ENCODE measurements at regions not wholly inside any gene's neighbourhood (a gene's known extent, or its start where the extent isn't known, plus 50 kb on each side); places are given as distances from the start of the nearest gene placed in this dataset.

GRCh38 chr5:103800741-103801495 lies 238.3 kb upstream of the NUDT12 start:
- Histone ChIP-seq H2AFZ (ENCODE audit: insufficient read depth, low read depth, low read length, poor library complexity, severe bottlenecking) (no peak overlapping the region), H3K9me3 (ENCODE audit: control extremely low read depth in 1 of 3, control insufficient read depth in 2 of 3, insufficient read depth in 1 of 3, low read length in 2 of 3) (peaks cover 0 to 6% (median 0%) of the 10 kb centered on the region in 3 donors), H3K4me3 (ENCODE audit: control extremely low read depth in 1 of 5, extremely low read depth in 1 of 5, insufficient read depth in 1 of 5, low read depth in 2 of 5, low read length in 4 of 5) (no peak overlapping the region), H4K20me1 (ENCODE audit: control insufficient read depth, insufficient read depth, low read length, poor library complexity, severe bottlenecking) (no peaks in the 10 kb centered on the region), H3K9ac (ENCODE audit: low read length) (no peak overlapping the region), H3K79me2 (ENCODE audit: control insufficient read depth, insufficient read depth, low read length) (no peaks in the 10 kb centered on the region), H3K27ac (ENCODE audit: low read length in 2 of 2) (no peak overlapping the region), H3K4me2 (replicated peaks; ENCODE audit: low read depth, low read length, poor library complexity, severe bottlenecking) (no peak overlapping the region), H3K36me3 (replicated peaks in 1 of 2; ENCODE audit: control extremely low read depth in 1 of 2, control insufficient read depth in 1 of 2, extremely low read depth in 1 of 2, insufficient read depth in 2 of 2, low read length in 1 of 2) (no peaks in the 10 kb centered on the region), H3K27me3 (replicated peaks in 1 of 4; ENCODE audit: control extremely low read depth in 1 of 4, control insufficient read depth in 3 of 4, insufficient read depth in 4 of 4, low read length in 3 of 4) (no peaks in the 10 kb centered on the region), H3K4me1 (ENCODE audit: control insufficient read depth in 2 of 2, insufficient read depth in 2 of 2, low read length in 2 of 2) (no peaks in the 10 kb centered on the region)
- 80% methylated on average over 1 of the region's 2 CpGs for WGBS (ENCODE audit: insufficient coverage)
- H3K27me3 Mint-ChIP-seq, result no peaks in the 10 kb centered on the region
- no peak overlapping the region for H3K4me3 Mint-ChIP-seq
- H3K9me3 Mint-ChIP-seq (ENCODE audit: insufficient read depth), result peaks cover 3% of the 10 kb centered on the region
- no peak for DNase-seq
- intact Hi-C loops (cut with micrococcal nuclease), result no loop called here
- TF ChIP-seq EZH2 (IDR thresholded peaks at IDR 0.05; ENCODE audit: borderline replicate concordance, insufficient read depth, low read depth, low read length, poor library complexity, severe bottlenecking), result no peak
- TF ChIP-seq CTCF (IDR thresholded peaks at IDR 0.05), result no peak
- H3K27ac Mint-ChIP-seq, result no peak overlapping the region
- CTCF ChIA-PET, result no interaction called here
- no peak for ATAC-seq (ENCODE audit: low read depth)
- POLR2A ChIA-PET, result no interaction called here
- H3K4me1 Mint-ChIP-seq, result no peaks in the 10 kb centered on the region

- Mint-ChIP-seq H3K4me3 (no peak overlapping the region), H3K27ac (no peak overlapping the region), H3K9me3 (ENCODE audit: insufficient read depth) (peaks cover 14% of the 10 kb centered on the region), H3K27me3 (no peaks in the 10 kb centered on the region), H3K4me1 (no peaks in the 10 kb centered on the region)
- H3K9ac ChIP-seq (ENCODE audit: low read length), result no peak overlapping the region
- DNase-seq (no peak), ATAC-seq (ENCODE audit: low read depth) (no peak)
- no peak overlapping the region for H2AFZ ChIP-seq (ENCODE audit: insufficient read depth, low read depth, low read length, poor library complexity, severe bottlenecking)
- TF ChIP-seq EZH2 (IDR thresholded peaks at IDR 0.05; ENCODE audit: borderline replicate concordance, insufficient read depth, low read depth, low read length, poor library complexity, severe bottlenecking) (no peak), CTCF (IDR thresholded peaks at IDR 0.05) (no peak)
- no peaks in the 10 kb centered on the region for H4K20me1 ChIP-seq (ENCODE audit: control insufficient read depth, insufficient read depth, low read length, poor library complexity, severe bottlenecking)
- POLR2A ChIA-PET, result no interaction called here
- H3K4me3 ChIP-seq (ENCODE audit: control extremely low read depth in 1 of 5, extremely low read depth in 1 of 5, insufficient read depth in 1 of 5, low read depth in 2 of 5, low read length in 4 of 5), result no peak overlapping the region
- CTCF ChIA-PET, result no interaction called here
- H3K4me1 ChIP-seq (ENCODE audit: control insufficient read depth in 2 of 2, insufficient read depth in 2 of 2, low read length in 2 of 2), result no peaks in the 10 kb centered on the region
- no peak overlapping the region for H3K4me2 ChIP-seq (replicated peaks; ENCODE audit: low read depth, low read length, poor library complexity, severe bottlenecking)
- intact Hi-C loops (cut with micrococcal nuclease), result no loop called here
- H3K27ac ChIP-seq (ENCODE audit: low read length in 2 of 2), result no peak overlapping the region
- peaks cover 0 to 31% (median 13%) of the 10 kb centered on the region in 3 donors for H3K9me3 ChIP-seq (ENCODE audit: control extremely low read depth in 1 of 3, control insufficient read depth in 2 of 3, insufficient read depth in 1 of 3, low read length in 2 of 3)
- H3K36me3 ChIP-seq (replicated peaks in 1 of 2; ENCODE audit: control extremely low read depth in 1 of 2, control insufficient read depth in 1 of 2, extremely low read depth in 1 of 2, insufficient read depth in 2 of 2, low read length in 1 of 2), result no peaks in the 10 kb centered on the region
- H3K79me2 ChIP-seq (ENCODE audit: control insufficient read depth, insufficient read depth, low read length), result no peaks in the 10 kb centered on the region
- H3K27me3 ChIP-seq (replicated peaks in 1 of 4; ENCODE audit: control extremely low read depth in 1 of 4, control insufficient read depth in 3 of 4, insufficient read depth in 4 of 4, low read length in 3 of 4), result no peaks in the 10 kb centered on the region
These were observed 231.1 kb upstream of the NUDT12 start for GRCh38 chr5:103793595-103794182.
